ENCODE measurements at regions not wholly inside any gene's neighbourhood (a gene's known extent, or its start where the extent isn't known, plus 50 kb on each side); places are given as distances from the start of the nearest gene placed in this dataset.
"Not testable (repeated sequence)": the region's sequence is repeated elsewhere in the genome, so short reads cannot be mapped to it uniquely, and the experiment has no call there.

DNA sequence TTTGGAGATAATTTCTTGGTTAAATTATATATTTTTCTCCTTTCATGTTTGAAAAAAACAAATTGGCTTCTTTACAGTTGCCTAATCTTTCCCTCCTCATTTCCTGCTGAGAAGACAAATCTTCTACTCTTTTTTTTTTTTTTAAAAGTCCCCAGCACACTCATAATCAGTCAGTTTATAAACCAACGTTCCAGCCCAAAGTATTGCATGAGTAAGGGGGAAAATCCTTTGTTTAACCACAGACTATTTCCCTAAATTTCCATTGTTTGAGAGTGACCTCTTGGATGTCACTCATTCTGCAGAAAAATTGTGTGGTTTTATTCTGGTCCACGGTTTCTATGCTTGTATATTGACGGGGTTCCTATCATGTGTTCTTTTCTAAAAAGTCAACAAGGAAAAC, 55.1 kb upstream of the TLR4 start:
- no peak for DNase-seq

DNA sequence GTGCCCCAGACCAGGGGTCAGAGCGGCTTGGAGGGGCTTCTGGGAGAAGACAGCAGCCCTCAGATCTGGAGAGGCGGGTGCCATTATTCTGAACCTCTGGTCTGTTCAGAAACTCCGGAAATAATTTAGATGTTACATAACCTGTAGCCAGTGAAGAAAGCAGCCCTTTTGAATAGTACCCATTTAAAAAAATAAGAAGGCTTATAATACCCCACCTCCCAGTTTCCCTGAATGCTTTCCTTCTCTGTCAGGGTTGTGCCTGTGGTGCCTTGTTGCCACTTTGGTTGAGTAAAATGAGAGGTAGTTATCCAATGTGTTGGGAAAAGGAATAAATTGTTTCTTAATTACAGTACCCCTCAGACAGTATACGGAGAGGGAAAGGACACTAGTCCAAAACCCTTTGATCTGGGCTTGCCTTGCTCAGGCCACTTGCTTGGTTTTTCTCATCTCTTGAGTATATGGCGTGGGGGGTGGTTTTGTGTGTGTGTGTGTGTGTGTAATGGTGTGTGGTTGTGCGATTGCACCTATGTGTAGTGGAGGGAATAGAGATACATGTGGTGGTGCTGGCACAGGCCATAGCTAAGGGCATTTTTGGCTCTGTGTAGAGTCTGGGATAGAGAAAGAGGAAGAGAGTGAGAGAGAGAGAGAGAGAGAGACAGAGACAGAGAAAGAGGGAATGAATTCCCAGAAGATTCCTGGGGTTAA, 59.1 kb upstream of the TLR4 start:
- no peak for DNase-seq

DNA sequence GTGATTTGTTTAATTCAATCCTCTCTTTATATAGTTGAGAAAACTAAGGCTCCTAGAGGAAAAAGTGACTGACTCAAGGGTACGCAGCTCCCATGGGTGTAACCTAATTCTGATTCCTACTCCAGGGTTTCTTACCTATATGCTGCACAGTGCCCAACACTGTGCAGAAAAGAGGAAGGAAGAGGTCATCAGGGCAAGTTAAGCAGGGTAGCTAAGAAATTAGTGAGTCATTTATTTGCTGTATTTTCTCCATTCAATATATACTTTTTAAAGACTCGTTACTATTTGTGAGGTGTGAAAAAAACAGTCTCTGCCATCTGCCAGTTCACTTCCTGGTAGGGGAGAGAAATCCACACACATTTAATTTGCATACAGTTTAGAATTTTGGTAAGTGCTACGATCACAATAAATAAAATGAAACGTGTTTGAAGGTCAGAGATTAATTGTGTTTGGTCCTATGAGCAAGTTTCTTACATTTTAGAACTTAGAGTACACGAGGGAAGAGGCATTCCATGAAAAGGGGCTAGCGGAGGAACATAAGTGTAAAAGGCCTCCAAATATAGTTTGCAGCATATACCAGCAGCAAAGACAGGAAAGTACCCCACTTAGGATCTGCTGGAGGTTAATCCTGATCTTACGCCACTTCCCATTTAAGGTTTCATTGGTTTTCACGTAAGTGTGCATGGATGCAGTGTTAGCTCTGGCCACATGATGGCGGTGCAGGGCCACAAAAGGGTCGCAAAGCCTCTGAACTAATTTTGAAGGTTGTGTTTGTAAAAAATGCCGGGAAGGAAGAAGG, 59.9 kb upstream of the TLR4 start:
- peak; percentile 77 for DNase-seq

DNA sequence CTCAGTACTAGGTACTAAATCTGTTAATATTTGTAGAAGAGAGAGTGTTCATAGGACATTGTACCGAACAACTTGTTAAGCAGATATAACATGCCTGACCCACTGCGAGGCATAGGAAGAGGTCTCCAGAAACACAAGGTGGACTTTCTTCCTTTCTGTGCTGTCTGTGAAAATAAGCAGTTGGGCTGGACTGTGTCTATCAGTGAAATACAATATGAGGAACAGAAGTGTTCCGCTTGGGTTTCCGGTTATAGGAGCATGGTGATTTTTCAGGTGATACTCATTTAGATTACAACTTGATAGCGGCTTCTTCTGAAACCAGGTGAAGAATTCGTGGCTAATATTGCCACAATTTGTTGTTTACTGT, 60.9 kb upstream of the TLR4 start:
- DNase-seq = no peak

DNA sequence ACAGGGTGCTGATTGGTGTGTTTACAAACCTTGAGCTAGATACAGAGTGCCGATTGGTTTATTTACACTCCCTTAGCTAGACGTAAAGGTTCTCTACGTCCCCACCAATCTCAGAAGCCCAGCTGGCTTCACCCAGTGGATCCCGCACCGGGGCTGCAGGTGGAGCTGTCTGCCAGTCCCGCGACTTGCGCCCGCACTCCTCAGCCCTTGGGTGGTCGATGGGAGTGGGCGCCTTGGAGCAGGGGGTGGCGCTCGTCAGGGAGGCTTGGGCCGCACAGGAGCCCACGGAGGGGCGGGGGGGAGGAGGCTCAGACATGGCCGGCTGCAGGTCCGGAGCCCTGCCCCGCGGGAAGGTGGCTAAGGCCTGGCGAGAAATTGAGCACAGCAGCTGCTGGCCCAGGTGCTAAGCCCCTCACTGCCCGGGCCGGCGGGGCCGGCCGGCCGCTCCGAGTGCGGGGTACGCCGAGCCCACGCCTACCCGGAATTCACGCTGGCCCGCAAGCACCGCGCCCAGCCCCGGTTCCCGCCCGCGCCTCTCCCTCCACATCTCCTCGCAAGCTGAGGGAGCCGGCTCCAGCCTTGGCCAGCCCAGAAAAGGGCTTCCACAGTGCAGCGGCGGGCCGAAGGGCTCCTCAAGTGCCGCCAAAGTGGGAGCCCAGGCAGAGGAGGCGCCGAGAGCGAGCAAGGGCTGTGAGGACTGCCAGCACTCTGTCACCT, 61.5 kb upstream of the TLR4 start:
- DNase-seq = not testable (repeated sequence)

DNA sequence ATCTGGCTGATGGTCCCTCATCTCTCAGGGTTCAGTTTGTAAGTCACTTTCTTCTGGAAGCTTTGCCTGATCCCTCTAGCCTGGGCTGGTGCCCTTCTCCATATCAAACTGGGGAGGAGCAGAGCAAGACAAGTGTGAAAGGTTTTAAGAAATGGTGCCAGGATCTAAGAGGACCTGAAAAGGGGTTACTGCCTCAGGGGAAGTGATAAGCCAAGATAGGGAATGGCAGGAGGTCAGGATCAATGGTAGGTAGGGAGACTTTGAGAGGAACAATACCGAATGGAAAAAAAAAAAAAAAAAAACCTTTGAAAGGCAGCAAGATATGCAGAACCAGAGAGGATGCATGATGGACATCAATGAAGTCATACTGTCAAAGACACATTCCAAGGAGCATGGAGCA, 67.5 kb upstream of the TLR4 start:
- DNase-seq = no peak

DNA sequence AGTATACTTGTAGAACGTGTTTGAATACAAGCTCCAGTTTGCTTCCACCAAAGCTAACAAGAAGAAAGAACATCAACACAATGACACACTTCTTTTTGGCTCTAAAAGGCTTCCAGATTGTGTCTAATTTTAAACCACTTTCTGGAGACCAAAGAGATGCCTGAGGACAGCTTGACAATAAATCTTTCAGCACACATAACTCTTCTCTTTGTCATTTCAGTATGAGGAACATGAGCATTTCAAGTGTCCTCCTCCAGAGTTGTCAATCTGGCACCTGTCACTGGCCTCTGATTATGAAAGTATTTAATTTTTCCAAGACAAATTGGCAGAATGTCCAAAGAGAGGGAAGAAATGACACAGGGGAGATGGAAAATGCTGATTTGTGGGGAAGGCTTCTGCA, 79.0 kb upstream of the TLR4 start:
- no peak for DNase-seq

DNA sequence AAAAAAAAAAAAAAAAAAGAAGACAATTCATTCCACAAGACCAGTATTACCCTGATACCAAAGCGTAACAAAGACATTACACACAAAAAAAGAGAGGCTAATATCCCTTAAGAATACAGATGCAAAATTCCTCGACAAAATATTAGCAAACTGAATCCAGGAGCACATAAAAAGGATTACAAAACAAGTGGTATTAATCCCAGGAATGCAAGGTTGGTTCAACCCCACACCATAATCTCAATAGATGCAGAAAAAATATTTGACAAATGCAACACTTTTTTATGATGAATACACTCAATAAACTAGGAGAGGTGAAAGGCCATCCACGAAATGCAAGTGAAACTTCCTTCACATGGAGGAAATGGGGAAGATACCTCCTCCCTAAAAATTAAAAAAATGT, 80.1 kb upstream of the TLR4 start:
- no peak for DNase-seq

DNA sequence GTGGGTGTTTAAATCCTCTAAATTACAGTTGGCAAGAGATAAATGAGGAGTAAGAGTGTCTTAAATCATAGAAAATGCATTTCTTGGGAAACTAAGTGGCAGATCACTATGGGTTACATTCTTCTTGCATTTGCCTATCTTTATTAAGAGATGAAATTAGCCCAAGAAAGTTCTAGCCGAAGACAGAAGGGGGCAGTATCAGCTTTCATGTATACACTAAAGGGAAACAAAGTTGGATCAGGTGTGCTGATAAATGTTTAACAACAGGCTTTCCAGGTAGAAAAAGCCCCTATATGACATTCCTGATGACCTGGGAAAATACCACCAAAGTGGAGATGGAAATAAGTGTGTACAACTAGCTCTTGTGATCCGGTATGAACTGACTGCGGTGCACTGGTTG, 81.9 kb upstream of the TLR4 start:
- DNase-seq = no peak

DNA sequence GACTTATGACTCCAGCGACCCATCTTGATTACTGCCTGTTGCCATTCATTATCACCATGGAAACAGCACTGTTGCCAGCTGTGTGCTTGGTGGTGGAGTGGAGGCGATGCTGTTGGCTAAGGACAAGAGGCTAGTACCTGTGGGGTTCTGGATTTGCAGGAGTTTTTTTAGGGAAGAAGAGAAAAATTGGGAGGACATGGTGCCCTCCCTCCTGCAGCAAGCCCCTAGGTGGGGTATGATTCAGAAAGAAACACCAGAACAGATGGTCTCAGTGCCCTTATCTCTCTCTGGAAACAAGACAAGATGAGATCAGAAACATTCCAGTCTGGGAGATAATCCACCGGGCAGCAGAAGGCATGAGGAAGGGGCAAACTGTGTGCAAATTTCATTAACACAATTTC, 87.8 kb upstream of the TLR4 start:
- DNase-seq = peak; percentile 19

DNA sequence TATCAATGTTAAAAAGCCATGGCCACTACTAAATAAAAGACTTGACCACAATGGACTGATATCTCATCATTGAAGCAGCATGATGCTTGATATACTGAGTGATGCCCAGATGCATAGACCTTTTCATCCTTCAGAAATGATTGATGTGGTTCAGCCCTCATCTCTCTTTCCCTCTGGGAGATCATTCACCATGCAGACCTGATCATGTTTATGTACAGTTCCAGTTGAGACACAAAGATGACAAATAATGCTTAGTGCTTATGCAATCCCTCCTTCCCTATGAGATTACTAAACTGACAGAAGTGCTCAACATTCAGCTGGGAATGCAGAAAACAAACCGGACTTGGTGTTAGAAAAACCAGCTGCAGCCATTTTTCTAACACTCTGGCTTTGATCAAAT, 91.9 kb upstream of the TLR4 start:
- peak; percentile 22 for DNase-seq

DNA sequence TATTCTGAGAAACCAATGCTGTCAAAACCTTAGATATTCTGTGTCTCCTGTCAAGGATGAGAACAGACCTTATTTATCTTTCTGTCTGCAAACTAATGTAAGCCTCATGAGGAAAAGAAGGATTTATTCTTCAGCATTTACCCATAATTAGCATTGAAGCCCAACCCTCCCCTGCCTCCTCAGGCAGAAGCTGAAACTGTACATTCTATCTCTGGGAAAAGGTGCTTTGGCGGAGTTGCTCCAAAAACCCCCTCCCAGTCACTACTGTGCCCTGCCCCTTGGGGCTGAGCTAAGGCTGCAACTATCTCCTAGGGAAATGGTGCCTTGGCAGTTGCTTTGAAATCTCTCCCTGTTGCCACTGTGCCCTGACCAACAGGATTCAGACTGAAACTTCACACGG, 106.2 kb upstream of the TLR4 start:
- no peak for DNase-seq

DNA sequence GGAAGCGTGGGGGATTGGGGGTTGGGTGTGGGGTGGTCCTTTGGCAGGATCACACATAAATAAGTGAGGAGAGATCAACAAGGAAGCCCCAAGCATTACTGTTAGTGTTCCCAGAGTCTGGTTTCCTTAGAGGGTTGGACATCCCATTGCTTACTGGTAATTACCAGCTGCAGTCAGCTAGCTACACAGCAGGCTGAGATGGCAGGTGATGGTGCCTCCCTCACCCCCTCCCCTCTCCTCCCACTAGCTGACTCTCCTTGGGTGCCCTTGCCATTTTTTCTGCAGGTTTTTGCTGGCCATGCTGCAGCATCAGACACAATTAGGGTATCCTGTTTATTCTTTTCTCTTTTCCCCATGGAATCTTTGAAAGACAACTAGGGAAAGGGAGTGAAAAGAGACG, 107.5 kb upstream of the TLR4 start:
- DNase-seq = peak; percentile 38

DNA sequence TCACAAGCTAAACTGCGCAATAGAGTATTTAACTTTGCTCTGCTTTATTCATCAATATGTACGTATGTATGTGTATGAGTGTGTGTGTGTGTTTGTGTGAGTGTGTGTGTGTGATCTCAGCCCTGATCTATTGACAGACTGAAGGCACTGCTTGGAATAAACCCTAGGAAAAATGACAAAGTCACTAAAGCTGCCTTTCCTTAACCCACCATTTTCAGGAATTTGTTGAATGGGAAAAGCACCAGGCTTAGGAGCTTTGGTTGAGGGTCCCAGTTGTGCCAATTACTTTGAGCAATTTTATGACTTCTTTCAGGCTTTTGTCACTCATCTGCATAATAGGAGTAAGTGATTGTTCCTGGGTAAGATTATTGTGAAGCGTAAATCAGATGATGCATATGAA, 108.6 kb upstream of the TLR4 start:
- no peak for DNase-seq

DNA sequence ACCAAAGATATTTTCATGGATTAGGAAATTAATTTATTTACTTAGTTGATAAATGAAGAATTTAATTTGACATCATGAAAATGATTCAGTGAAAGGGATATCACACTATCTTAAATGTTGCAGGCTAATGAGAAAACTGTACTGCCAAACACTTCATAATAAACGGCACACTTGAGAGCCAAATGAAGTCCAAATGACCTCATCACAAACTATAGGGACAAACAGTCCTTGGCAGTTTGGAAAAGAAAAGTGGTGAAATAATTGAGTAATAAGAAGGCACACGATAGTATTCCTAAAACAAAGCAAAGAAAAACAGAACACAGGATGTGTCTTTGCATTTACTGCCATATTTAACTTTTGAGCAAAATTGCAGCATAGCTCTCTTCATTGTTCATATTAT, 116.9 kb upstream of the TLR4 start:
- no peak for DNase-seq

DNA sequence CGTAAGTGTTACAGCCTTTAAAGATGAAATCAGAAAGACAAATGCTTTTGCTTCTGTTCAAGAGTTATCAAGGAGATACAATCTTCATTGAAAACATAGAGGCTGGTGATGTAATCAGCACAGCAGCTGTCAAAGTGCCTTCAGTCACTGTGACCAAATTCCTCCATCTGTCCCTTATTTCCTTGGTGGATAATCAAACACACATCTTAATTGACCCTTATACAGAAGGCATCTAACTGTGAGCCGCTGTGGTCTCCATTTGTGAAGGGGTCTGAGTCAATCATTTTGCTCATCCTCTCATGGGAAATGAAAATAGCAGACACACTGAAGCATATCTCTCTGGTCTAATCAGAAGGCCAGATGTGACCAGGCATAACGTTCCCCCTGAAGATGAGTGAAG, 130.1 kb upstream of the TLR4 start:
- DNase-seq = no peak

DNA sequence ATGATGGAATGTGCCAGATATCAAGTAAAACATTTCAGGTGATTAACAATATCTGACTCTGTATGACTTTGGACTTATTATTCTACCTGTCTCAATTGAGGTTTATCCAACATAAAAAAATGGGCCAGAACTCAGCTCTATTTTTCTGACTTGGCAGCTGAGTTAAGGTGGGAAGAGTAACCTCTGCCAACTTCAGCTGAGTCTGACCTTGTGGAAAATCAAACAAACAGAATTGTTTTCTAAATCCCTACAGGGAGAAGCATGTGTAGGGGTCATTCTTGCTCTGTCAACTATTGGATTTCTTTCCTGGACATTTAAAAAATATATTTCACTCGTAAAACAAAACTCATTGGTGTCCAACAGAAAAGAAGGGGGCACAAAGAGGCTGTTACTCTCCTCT, 139.4 kb upstream of the TLR4 start:
- no peak for DNase-seq

DNA sequence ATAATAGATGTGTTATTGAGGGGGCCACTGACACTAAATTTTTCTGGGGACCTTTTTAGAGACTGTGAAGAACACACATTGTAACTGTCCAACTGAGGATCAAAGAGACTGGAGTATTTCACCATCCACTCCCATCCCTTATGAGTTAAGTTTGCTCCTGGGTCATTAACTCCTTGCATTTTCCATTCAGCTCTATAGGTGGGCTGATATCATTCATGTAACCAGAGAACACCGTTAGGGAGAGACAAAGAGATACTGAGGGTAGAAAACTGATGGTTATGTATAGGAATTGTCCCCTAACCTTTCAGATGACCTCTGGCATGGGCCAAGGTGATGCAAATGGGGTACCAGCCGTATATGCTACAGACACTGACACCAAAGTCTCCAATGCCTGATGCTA, 142.4 kb upstream of the TLR4 start:
- DNase-seq = no peak

DNA sequence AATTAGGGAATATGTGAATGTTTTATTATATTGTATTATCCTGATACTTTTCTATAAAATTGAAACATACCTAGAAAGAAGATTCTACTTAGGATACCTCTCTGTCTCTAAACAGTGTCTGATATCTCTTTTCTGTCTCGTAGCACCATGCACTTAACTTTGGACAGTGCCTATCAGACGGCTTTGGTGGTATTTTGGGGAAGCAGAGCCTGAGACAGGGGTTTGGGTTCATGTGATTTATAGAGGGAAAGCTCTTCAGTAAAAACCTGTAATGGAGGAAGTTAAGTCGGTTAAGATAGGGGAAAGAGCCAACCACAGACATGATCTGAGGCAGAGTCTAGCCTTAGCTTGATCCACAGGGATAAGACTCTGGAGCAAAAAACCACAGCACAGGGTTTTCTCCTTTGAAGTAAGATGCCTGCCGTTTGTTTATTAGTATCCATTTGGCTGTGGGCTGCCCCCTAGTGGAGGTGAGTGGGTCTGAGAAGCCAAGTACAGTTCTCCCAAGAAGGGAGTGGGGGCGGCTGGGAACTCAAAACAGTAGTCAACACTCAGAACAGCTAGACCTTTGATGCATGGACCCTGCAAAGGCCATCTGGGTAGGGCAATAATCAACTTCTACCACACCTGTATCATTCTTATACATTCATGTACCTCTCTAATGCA, 141.2 kb upstream of the ASTN2 start:
- peak; percentile 6 for DNase-seq

DNA sequence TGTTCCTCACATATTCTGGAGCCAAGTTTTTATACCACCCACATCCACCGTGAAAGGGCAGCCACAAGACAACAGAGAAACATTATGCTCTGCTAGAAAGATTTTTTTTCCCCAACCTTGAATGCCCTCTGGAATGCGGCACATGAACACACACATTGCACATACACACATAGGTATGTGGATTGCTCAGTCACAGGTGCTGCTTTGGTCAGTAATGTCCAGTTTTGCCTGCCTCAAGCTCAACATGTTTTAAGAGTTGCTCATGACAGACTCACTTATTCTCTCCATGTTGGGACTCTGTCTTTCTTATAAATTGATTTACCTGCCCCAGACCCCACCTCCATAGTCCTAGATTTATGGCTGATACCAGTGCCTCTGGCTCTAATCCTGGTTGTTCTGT, 138.0 kb upstream of the ASTN2 start:
- no peak for DNase-seq

DNA sequence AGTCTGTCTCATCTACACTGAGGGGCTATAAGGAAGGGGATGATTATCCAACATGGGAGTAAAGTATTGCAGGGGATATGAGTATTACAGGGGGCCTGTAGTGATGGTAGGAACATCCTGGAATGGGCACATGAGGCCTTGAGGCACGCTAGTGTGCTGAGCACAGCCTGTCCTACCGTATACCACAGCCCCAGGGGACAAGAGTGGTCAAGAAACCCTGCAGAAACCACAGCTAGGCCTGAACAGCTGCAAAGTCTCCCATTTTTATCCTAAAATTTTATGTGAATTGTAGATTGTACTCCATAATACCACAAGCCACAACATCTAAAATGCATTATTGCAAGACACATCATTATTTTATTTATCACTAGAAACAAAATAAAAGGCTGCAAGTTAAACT, 136.3 kb upstream of the ASTN2 start:
- no peak for DNase-seq

DNA sequence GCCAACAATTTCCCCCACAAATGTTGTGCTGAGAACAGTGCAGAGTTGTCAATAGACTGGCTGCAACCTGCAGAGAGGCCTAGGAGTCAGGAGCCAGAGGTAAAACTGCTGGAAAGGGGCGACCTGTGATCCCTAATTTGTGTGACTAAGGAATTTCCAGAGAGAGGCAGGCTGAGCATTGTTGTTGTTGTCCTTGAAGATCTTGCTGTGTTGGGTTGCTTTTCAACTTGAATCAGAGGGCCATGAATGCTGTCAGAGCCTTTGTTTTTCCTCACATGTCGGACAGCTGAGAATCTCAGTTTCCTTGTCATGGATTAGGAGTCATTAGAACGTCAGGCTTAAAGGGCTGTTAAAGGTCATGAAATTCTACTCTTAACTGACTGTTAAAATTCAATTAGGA, 134.6 kb upstream of the ASTN2 start:
- DNase-seq = no peak

DNA sequence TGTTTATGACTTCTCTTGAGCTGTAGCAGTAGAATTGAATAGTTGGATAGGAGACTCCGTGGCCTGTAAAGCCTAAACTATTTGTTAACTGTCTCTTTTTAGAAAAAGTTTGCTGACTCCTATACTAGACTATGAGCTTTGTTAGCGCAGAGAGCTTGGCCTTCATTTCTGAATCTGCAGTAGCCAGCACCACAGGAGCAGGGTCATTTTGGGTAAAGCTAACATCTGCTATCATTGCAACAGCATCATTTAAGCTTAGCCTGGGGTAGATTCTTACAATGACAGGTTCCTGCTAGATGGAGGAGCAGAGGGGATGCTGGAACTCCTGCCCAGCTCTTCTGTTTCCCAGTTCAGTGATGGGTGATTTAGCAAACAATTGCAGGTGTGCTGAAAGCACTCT, 133.7 kb upstream of the ASTN2 start:
- DNase-seq = peak; percentile 18

DNA sequence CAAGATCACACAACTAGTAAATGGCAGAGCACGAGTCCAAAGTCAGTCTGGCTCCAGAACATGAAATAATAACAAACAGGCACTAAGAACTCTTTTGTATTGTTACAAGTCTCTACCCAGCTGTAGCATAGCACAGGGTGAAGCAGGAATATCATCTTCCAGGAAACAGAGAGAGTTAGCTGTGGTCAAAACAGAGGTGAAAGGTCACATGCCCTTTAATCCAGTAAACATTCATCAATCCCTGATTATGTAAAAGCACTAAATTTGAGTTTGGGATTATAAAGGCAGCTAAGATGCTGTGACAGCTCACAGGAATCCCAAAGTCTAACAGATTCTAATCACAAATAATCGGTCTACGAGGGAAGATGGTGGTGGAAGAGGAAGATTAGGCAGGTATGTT, 133.0 kb upstream of the ASTN2 start:
- no peak for DNase-seq

Measured in NCI-H510A treated with DMSO at 0.1 percent for 48 hours (cell line).